HepG2 (cell line): ENCODE measurements at regions not wholly inside any gene's neighbourhood (a gene's known extent, or its start where the extent isn't known, plus 50 kb on each side); places are given as distances from the start of the nearest gene placed in this dataset.

ENCODE experiments used
- ATAC-seq: fragments of 200-7000 bp; cut with Tn5 transposase; 3 replicates; pipeline ENCODE4 v1.9.1; 2020; ENCODE audit warnings: mild to moderate bottlenecking, moderate library complexity
- BruUV-seq: library from RNA; stranded (reverse); fragments of 400-500 nt; replicated peaks from 2 replicates; lab custom pipeline; 2021; lab: Mats Ljungman, UMichigan
- CTCF ChIA-PET: fragments of 300-600 bp; formaldehyde crosslinking; extraction: SDS; loops from one replicate; lab custom pipeline; 2021; ENCODE audit warnings: low total read pairs, inconsistent platforms, low intra/inter-chr PET ratio; lab: Yijun Ruan, JAX
- POLR2A ChIA-PET: fragments of 350-600 bp; sonication (Branson Sonifier 250); formaldehyde crosslinking; loops from one replicate; lab custom pipeline; 2020; ENCODE audit warnings: antibody characterized with exemption, inconsistent platforms; lab: Yijun Ruan, JAX
- DNase-seq: peaks from one replicate; pipeline ENCODE4 v3.0.0-alpha.2; 2015; ENCODE audit warnings: low spot score
- FAIRE-seq: peaks from 3 replicates; lab custom pipeline; 2011; peaks lifted over from hg19 to GRCh38; lab: Jason Lieb, UNC
- H2AFZ ChIP-seq: one replicate; pipeline ENCODE4 v1.6.1; 2011; ENCODE audit warnings: low read length, inconsistent platforms
- H3K27ac ChIP-seq: fragments of 300-600 bp; 3 replicates; pipeline ENCODE4 v1.8.0; 2011; ENCODE audit warnings: mixed run types, mild to moderate bottlenecking, mixed read lengths, low read length, inconsistent platforms; ENCODE audit not compliant: insufficient read depth; ENCODE audit errors: extremely low read length
- H3K27me3 ChIP-seq, 2 experiments: fragments of 200-600 bp in 1 of 2; 2 replicates in 1 of 2; 3 replicates in 1 of 2; pipeline versions ENCODE4 v1.6.0 to v1.8.0; 2011; ENCODE audit warnings: low read length in 2 of 2, mild to moderate bottlenecking in 2 of 2, moderate library complexity in 2 of 2, inconsistent platforms in 1 of 2; ENCODE audit not compliant: insufficient read depth in 2 of 2, control insufficient read depth in 1 of 2
- H3K36me3 ChIP-seq, 2 experiments: fragments of 200-600 bp in 1 of 2; replicated peaks in 1 of 2; 2 replicates in 1 of 2; 3 replicates in 1 of 2; pipeline versions ENCODE4 v1.5.1 to v1.8.0; 2011; ENCODE audit warnings: low read length in 2 of 2, inconsistent platforms in 1 of 2; ENCODE audit not compliant: insufficient read depth in 2 of 2, control insufficient read depth in 1 of 2
- H3K4me1 ChIP-seq: 2 replicates; pipeline ENCODE4 v1.5.1; 2012; ENCODE audit warnings: low read length, inconsistent platforms; ENCODE audit not compliant: insufficient read depth
- H3K4me2 ChIP-seq: 2 replicates; pipeline ENCODE4 v1.6.0; 2011; ENCODE audit warnings: low read depth, low read length, inconsistent platforms
- H3K4me3 ChIP-seq, 3 experiments: fragments of 200-600 bp in 1 of 3; sonication (generic), shearing (Covaris generic) in 1 of 3; replicated peaks in 1 of 3; 2 replicates each; pipeline ENCODE4 v1.5.1; 2011 to 2016; ENCODE audit warnings: low read length in 3 of 3, inconsistent platforms in 2 of 3, low read depth in 2 of 3, mild to moderate bottlenecking in 2 of 3, control low read depth in 1 of 3, mixed read lengths in 1 of 3; ENCODE audit not compliant: insufficient read depth in 1 of 3
- H3K79me2 ChIP-seq: one replicate; pipeline ENCODE4 v1.6.1; 2011; ENCODE audit warnings: low read length, inconsistent platforms; ENCODE audit not compliant: insufficient read depth
- H3K9ac ChIP-seq: 2 replicates; pipeline ENCODE4 v1.6.0; 2011; ENCODE audit warnings: mild to moderate bottlenecking, low read depth, low read length, inconsistent platforms; ENCODE audit not compliant: insufficient read depth
- H3K9me3 ChIP-seq: 2 replicates; pipeline ENCODE4 v1.5.1; 2012; ENCODE audit warnings: mild to moderate bottlenecking, low read length
- H4K20me1 ChIP-seq: 2 replicates; pipeline ENCODE4 v1.6.0; 2011; ENCODE audit warnings: inconsistent platforms, mild to moderate bottlenecking, low read length, moderate library complexity; ENCODE audit not compliant: insufficient read depth
- AGO1 ChIP-seq: fragments of 200-400 bp; formaldehyde crosslinking; IDR thresholded peaks from 2 replicates; pipeline ENCODE4 v1.6.1; 2017; ENCODE audit warnings: mild to moderate bottlenecking, low read depth, low read length, moderate library complexity; ENCODE audit not compliant: poor library complexity, severe bottlenecking
- ARID5B ChIP-seq: IDR thresholded peaks from 2 replicates; pipeline ENCODE4 v1.4.0; 2020; ENCODE audit warnings: mild to moderate bottlenecking, missing genetic modification reagents
- CREM ChIP-seq, 2 experiments: sonication (generic) in 1 of 2; formaldehyde crosslinking in 1 of 2; IDR thresholded peaks; 2 replicates each; pipeline versions ENCODE4 v1.4.0 to v1.6.1; 2016 to 2020; ENCODE audit warnings: antibody characterized with exemption in 1 of 2, mild to moderate bottlenecking in 1 of 2, missing genetic modification reagents in 1 of 2
- EED ChIP-seq: sonication (generic); formaldehyde crosslinking; IDR thresholded peaks from 2 replicates; pipeline ENCODE4 v1.5.0; 2020; ENCODE audit warnings: mild to moderate bottlenecking, missing genetic modification reagents
- KAT2B ChIP-seq: fragments of 150-350 bp; IDR thresholded peaks from 2 replicates; pipeline ENCODE4 v1.6.1; 2014; ENCODE audit warnings: low read depth, low read length, borderline replicate concordance
- NONO ChIP-seq, 2 experiments: fragments of 450-650 bp in 1 of 2; sonication (generic) in 1 of 2; formaldehyde crosslinking in 1 of 2; IDR thresholded peaks in 1 of 2; conservative IDR thresholded peaks in 1 of 2; 2 replicates each; pipeline versions ENCODE4 v1.6.1 to v1.8.0; 2017 to 2022; ENCODE audit warnings: mild to moderate bottlenecking in 1 of 2, missing genetic modification reagents in 1 of 2, moderate library complexity in 1 of 2
- NR3C1 ChIP-seq: sonication (generic); formaldehyde crosslinking; IDR thresholded peaks from 2 replicates; pipeline ENCODE4 v1.4.0; 2020; ENCODE audit warnings: missing genetic modification reagents
- PAF1 ChIP-seq: IDR thresholded peaks from 2 replicates; pipeline ENCODE4 v1.6.1; 2016; ENCODE audit warnings: missing genetic modification reagents, missing compliant biosample characterization
- RORA ChIP-seq: sonication (generic); formaldehyde crosslinking; IDR thresholded peaks from 2 replicates; pipeline ENCODE4 v1.5.0; 2020; ENCODE audit warnings: mild to moderate bottlenecking, missing genetic modification reagents, moderate library complexity
- YEATS4 ChIP-seq: sonication (generic); formaldehyde crosslinking; IDR thresholded peaks from 2 replicates; pipeline ENCODE4 v1.4.0; 2020; ENCODE audit warnings: missing genetic modification reagents, borderline replicate concordance
- ZNF121 ChIP-seq: sonication (generic); formaldehyde crosslinking; IDR thresholded peaks from 2 replicates; pipeline ENCODE4 v1.5.0; 2020; ENCODE audit warnings: mild to moderate bottlenecking, missing genetic modification reagents
- ZNF569 ChIP-seq: sonication (generic); formaldehyde crosslinking; IDR thresholded peaks from 2 replicates; pipeline ENCODE4 v1.5.0; 2020; ENCODE audit warnings: mild to moderate bottlenecking, missing genetic modification reagents, moderate library complexity, borderline replicate concordance
- ZNF609 ChIP-seq: sonication (generic); formaldehyde crosslinking; IDR thresholded peaks from 2 replicates; pipeline ENCODE4 v1.4.0; 2020; ENCODE audit warnings: mild to moderate bottlenecking, missing genetic modification reagents, borderline replicate concordance
- in situ Hi-C: cut with HindIII; loops from 2 replicates; pipeline ENCODE4 v1.10.0; 2017; ENCODE audit warnings: low pct_unique_long_range_greater_than_20kb; ENCODE audit not compliant: extremely low pct_ligation_motif_present
- intact Hi-C: fragments of 100-400 bp; cut with micrococcal nuclease; formaldehyde crosslinking; loops from one replicate; pipeline ENCODE4 v1.10.0; 2022; ENCODE audit not compliant: unreplicated experiment

GRCh38 chr12:46435625-46436024 is 63.1 kb upstream of the SLC38A2 start:
- Histone ChIP-seq H3K9me3 (no peaks in the 10 kb centered on the region), H3K36me3 (no peaks in the 10 kb centered on the region), H4K20me1 (no peaks in the 10 kb centered on the region), H2AFZ (no peak overlapping the region), H3K4me3 (no peak overlapping the region), H3K27me3 (no peaks in the 10 kb centered on the region), H3K4me2 (no peak overlapping the region), H3K27ac (no peak overlapping the region), H3K79me2 (peaks cover 2% of the 10 kb centered on the region), H3K9ac (no peak overlapping the region), H3K4me1 (peaks cover 19% of the 10 kb centered on the region)
- FAIRE-seq (no peak), ATAC-seq (no peak), DNase-seq (no peak)
- intact Hi-C loops (no loop called here), in situ Hi-C loops (no loop called here)
- ChIA-PET POLR2A (no interaction called here), CTCF (no interaction called here)
- no TSS peak for BruUV-seq
- TF ChIP-seq ZNF609 (CRISPR knock-in tag) (no peak), ZNF569 (CRISPR knock-in tag) (no peak), CREM (IDR thresholded peaks at IDR 0.05) (no peak), CREM (CRISPR knock-in tag; IDR thresholded peaks at IDR 0.05) (no peak), ZNF121 (CRISPR knock-in tag) (no peak), KAT2B (no peak), EED (CRISPR knock-in tag) (no peak), AGO1 (no peak), RORA (CRISPR knock-in tag) (no peak), ARID5B (CRISPR knock-in tag) (no peak), PAF1 (no peak), YEATS4 (CRISPR knock-in tag) (no peak), NONO (IDR thresholded peaks at IDR 0.05) (no peak), NONO (CRISPR knock-in tag; conservative IDR thresholded peaks at IDR 0.05) (no peak), NR3C1 (CRISPR knock-in tag) (no peak)
